H1 (cell line): ENCODE measurements at regions not wholly inside any gene's neighbourhood (a gene's known extent, or its start where the extent isn't known, plus 50 kb on each side); places are given as distances from the start of the nearest gene placed in this dataset.

Experiments used
- RFX5 ChIP-seq: IDR thresholded peaks from 2 replicates; pipeline ENCODE4 v1.6.1; 2011; ENCODE audit warnings: low read depth, low read length, improper control_type of control experiment, borderline replicate concordance
- SIX5 ChIP-seq: IDR thresholded peaks from 2 replicates; pipeline ENCODE4 v1.6.1; 2011; ENCODE audit warnings: mild to moderate bottlenecking, low read depth, low read length
- SP1 ChIP-seq: IDR thresholded peaks from 2 replicates; pipeline ENCODE4 v1.6.1; 2011; ENCODE audit warnings: low read depth, low read length

GRCh38 chr2:212708355-212708754 is 169.8 kb upstream of the ERBB4 start (continued):
- no peak for TF ChIP-seq SP1
- no peak for TF ChIP-seq RFX5
- no peak for TF ChIP-seq SIX5
- TF ChIP-seq, all 59 proteins: peak for 0
